Muscle of leg (tissue), 3 donors: ENCODE measurements at regions not wholly inside any gene's neighbourhood (a gene's known extent, or its start where the extent isn't known, plus 50 kb on each side); places are given as distances from the start of the nearest gene placed in this dataset.

Experiments
- DNase-seq: peaks from one replicate; pipeline ENCODE4 v3.0.0; 2013
- H3K27ac ChIP-seq: one replicate; pipeline ENCODE4 v1.5.1; 2013; ENCODE audit warnings: mild to moderate bottlenecking, low read length, control low read depth
- H3K27me3 ChIP-seq: one replicate; pipeline ENCODE4 v1.6.1; 2013; ENCODE audit warnings: low read length; ENCODE audit not compliant: control insufficient read depth, insufficient read depth
- H3K36me3 ChIP-seq: one replicate; pipeline ENCODE4 v1.6.1; 2013; ENCODE audit warnings: low read length; ENCODE audit not compliant: control insufficient read depth, insufficient read depth
- H3K4me1 ChIP-seq: one replicate; pipeline ENCODE4 v1.6.1; 2013; ENCODE audit warnings: low read length; ENCODE audit not compliant: control insufficient read depth, insufficient read depth
- H3K4me3 ChIP-seq: one replicate; pipeline ENCODE4 v1.5.1; 2013; ENCODE audit warnings: low read length, control low read depth
- H3K9me3 ChIP-seq: replicated peaks from 2 replicates; pipeline ENCODE4 v1.6.1; 2013; ENCODE audit warnings: low read depth, low read length; ENCODE audit not compliant: control insufficient read depth
- WGBS: methylation state at CpG from one replicate; pipeline ENCODE4 v1.1.5; 2013; ENCODE audit warnings: missing lambda C conversion rate; ENCODE audit not compliant: insufficient coverage; 5-methylcytosine and 5-hydroxymethylcytosine counted together

DNA sequence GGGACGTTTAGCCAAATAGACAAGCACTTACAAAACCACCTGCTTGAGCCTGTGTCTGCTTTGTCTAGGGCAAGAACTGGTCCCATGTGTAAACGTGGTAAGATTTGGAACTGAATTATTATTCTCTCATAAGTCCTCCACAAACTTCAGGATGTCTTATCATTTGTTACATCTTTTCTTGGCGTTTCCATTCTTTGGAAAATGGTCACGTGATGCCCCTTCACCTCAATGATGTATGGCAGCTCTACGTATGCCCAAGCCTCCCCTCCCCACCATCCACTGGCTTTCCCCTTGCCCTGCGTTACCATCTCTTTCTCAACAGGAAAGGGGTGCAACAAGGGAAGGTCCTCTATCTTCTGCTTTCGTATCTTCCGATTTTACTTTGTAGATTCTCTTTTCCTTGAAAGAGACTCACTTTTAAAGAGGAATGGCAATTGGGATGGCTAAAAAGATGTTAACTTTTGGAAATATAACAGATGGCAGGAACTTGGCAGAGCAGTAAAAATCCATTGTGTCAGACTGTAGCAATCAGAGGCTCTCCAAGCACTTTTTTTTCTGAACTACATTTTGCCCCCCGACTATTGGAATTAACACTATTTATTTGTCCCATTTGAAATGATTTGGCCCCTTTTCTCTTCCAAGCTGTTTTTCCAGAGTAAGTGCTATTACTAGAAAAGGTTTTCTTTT is 117.6 kb downstream of the FAT3 start:
- H3K27ac ChIP-seq = no peak overlapping the region
- H3K36me3 ChIP-seq = no peaks in the 10 kb centered on the region
- H3K4me3 ChIP-seq = no peak overlapping the region
- no peaks in the 10 kb centered on the region for H3K4me1 ChIP-seq
- no peaks in the 10 kb centered on the region for H3K9me3 ChIP-seq
- WGBS = 85% methylated on average over 4 of the region's 9 CpGs
- DNase-seq = no peak
- H3K27me3 ChIP-seq = no peaks in the 10 kb centered on the region

DNA sequence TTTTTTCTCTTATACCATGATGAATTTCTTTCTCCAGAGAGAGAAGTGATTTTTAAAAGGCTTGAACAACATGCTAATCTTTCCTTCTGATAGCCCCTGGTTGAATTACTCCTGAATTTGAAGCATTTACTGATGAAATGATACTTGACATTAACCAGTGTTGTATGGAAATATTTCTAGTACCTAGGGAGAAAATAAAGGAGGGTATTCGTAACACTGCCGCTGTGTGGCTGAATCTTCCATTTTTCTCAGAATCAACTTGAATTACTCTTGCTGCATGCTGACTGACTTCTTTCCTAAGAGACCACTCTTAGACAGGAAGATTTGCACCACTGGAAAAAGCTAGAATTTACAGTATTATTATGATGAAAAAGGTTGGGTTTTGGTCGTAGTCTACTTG is 118.3 kb downstream of the FAT3 start:
- Histone ChIP-seq H3K9me3 (no peaks in the 10 kb centered on the region), H3K4me1 (no peaks in the 10 kb centered on the region), H3K27ac (no peak overlapping the region), H3K4me3 (no peak overlapping the region), H3K27me3 (no peaks in the 10 kb centered on the region), H3K36me3 (no peaks in the 10 kb centered on the region)
- no CpG with 5 or more reads among the region's 3 CpGs for WGBS
- peak; percentile 22 for DNase-seq

DNA sequence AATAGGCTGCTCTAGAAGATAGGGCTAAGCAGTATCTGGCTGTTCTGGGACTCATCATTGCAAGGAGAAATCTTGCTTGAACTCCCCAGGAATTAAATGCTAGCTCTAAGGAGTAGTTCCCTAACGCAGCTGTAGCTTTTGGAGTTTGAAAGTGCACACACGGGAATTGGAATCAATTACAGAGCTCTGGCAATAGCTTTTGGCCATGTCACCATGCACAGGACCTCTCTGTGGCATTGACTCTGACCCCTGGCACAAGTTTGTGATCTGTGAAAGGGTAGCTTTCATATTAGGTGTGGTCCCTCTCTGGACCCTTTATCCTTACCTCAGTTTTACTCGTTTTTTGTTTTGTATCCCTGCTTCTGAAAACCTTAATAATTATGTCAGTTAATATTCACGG is 121.6 kb downstream of the FAT3 start:
- DNase-seq = no peak
- no peaks in the 10 kb centered on the region for H3K4me1 ChIP-seq
- 46% methylated on average over 2 of the region's 4 CpGs for WGBS
- H3K4me3 ChIP-seq = no peak overlapping the region
- H3K36me3 ChIP-seq = no peaks in the 10 kb centered on the region
- no peaks in the 10 kb centered on the region for H3K27me3 ChIP-seq
- H3K9me3 ChIP-seq = no peaks in the 10 kb centered on the region
- H3K27ac ChIP-seq = no peak overlapping the region

DNA sequence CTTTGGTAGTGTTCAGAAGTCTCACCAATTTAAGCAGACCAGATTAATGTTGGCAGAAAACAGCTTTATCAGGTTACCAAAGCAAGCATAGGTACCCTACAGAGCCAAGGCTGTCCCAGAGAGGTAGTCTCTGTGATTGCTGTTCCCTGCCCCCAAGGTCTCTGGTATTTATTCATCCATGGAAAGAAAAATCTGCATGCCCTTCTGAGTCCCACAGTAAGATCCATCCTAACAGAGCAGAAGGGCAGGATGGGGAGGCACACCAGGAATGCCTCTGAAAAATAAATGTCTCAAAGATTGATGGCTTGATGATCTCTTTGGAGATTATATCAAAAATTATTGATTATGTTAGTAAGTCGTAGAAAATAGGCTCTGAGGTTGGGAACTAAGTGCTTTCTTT is 122.8 kb downstream of the FAT3 start:
- no peaks in the 10 kb centered on the region for H3K9me3 ChIP-seq
- H3K27me3 ChIP-seq = no peaks in the 10 kb centered on the region
- no peak overlapping the region for H3K27ac ChIP-seq
- WGBS = no CpG with 5 or more reads among the region's 1 CpG
- H3K4me1 ChIP-seq = no peaks in the 10 kb centered on the region
- no peak for DNase-seq
- no peak overlapping the region for H3K4me3 ChIP-seq
- no peaks in the 10 kb centered on the region for H3K36me3 ChIP-seq

DNA sequence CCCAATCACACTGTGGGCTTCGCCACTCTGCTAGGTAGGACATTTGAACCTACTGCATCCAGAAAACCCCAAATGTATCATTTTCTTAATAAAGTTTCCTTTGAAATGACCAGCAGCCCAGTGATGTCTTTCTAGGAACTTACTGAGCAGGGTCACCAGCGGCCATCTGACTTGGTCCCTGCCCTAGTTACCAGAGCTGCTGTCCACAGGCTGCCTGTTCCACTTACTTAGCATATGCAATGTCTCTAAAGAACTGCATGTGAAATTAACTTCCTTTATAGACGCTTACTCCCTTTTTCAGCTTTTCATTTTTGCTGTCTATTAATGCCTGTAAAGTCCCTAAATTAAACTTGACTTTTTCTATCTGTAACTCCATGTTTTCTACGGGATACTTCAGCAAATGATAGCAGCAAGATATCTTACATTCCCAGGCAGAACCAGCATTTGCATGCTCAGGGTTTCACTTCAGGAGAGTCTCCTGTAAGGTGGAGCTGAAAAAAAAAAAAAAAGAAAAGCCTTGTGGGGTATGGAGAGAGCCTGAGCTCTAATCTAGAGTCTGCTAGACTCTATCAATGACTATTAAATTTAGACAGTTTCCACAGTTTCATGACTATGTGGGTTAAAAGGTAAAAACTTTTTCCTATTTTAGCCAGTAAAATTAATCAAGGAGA is 125.0 kb downstream of the FAT3 start:
- WGBS = 83% methylated on average over 1 of the region's 4 CpGs
- H3K27me3 ChIP-seq = no peaks in the 10 kb centered on the region
- no peaks in the 10 kb centered on the region for H3K4me1 ChIP-seq
- no peak for DNase-seq
- no peak overlapping the region for H3K4me3 ChIP-seq
- no peaks in the 10 kb centered on the region for H3K9me3 ChIP-seq
- H3K36me3 ChIP-seq = no peaks in the 10 kb centered on the region
- H3K27ac ChIP-seq = no peak overlapping the region

DNA sequence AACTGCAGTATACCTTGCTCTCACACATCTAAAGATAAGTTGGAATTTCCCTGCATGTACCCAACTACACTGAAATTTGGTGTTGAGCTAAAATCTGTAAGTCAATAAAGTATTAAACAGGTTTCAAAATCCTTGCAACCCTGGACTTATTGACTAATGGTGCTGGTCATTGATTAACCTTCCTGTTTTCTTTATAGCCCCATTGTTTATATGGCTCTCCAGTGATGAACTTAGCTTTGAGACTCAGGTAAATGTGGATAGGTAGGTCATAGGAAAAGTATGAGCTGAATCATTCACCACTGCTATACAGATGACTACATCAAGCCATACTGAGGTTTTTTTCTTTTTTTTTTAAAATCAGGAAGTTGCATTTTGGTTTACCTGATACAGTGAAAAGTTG is 132.7 kb downstream of the FAT3 start:
- Histone ChIP-seq H3K4me1 (no peaks in the 10 kb centered on the region), H3K4me3 (no peak overlapping the region), H3K27ac (no peak overlapping the region), H3K36me3 (no peaks in the 10 kb centered on the region), H3K9me3 (no peaks in the 10 kb centered on the region), H3K27me3 (no peaks in the 10 kb centered on the region)
- DNase-seq = no peak

DNA sequence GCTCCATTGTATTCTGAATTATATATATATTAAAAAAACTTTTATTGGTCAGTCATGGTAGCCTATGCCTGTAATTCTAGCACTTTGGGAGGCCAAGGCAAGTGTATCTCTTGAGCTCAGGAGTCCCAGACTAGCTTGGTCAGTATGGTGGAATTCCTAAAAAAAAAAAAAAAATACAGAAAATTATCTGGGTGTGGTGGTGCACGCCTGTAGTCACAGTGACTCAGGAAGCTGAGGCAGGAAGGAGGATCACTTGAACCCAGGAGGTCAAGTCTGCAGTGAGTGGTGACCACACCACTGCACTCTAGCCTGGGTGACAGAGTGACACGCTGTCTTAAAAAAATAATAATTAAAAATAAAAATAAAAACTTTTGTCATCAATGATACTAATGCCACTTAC is 133.2 kb downstream of the FAT3 start:
- no peak overlapping the region for H3K27ac ChIP-seq
- no peak for DNase-seq
- no peaks in the 10 kb centered on the region for H3K27me3 ChIP-seq
- no CpG with 5 or more reads among the region's 2 CpGs for WGBS
- no peaks in the 10 kb centered on the region for H3K9me3 ChIP-seq
- H3K36me3 ChIP-seq = no peaks in the 10 kb centered on the region
- no peaks in the 10 kb centered on the region for H3K4me1 ChIP-seq
- no peak overlapping the region for H3K4me3 ChIP-seq

DNA sequence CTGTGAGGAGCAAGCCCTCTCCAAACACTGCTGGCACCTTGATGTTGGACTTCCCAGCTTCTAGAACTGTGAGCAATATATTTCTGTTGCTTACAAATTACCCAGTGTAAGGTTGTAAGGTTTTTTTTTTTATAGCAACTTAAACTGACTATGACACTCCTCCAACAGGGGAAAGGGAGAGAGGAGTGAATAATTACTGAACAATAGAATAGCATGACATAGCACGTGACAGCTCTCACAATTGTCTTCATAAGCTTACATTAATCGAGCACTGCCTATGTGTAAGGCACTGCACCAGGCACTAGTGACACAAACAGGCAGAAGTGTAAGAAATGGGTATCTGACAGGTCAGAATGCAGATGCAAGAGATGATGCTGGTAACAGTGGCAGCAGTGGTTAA is 136.9 kb downstream of the FAT3 start:
- no peaks in the 10 kb centered on the region for H3K36me3 ChIP-seq
- no peaks in the 10 kb centered on the region for H3K4me1 ChIP-seq
- no peak for DNase-seq
- 100% methylated on average over 1 of the region's 2 CpGs for WGBS
- no peak overlapping the region for H3K4me3 ChIP-seq
- no peaks in the 10 kb centered on the region for H3K9me3 ChIP-seq
- H3K27ac ChIP-seq = no peak overlapping the region
- no peaks in the 10 kb centered on the region for H3K27me3 ChIP-seq

DNA sequence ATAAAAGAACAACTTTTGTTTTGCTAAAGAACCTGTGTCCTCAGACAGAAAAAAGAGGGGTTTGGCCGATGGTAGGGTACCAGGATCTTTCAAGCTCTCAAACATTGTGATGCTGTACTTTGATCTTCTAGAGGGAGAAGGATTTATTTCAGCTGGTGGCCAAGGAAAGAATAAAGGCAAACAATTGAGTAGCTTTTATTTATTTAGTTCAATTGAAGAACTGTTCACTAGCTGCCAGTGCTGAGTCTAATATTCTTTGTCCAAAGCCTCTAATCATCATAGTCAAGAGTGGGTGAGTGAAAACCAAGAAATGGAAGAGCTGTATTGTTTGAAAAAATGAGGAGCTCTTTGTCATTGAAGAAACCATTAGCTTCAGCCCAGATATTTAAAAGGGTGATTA is 138.4 kb downstream of the FAT3 start:
- no peaks in the 10 kb centered on the region for H3K36me3 ChIP-seq
- H3K9me3 ChIP-seq = no peaks in the 10 kb centered on the region
- H3K4me1 ChIP-seq = no peaks in the 10 kb centered on the region
- no peak overlapping the region for H3K27ac ChIP-seq
- DNase-seq = no peak
- no peaks in the 10 kb centered on the region for H3K27me3 ChIP-seq
- no peak overlapping the region for H3K4me3 ChIP-seq
- WGBS = no CpG with 5 or more reads among the region's 1 CpG

DNA sequence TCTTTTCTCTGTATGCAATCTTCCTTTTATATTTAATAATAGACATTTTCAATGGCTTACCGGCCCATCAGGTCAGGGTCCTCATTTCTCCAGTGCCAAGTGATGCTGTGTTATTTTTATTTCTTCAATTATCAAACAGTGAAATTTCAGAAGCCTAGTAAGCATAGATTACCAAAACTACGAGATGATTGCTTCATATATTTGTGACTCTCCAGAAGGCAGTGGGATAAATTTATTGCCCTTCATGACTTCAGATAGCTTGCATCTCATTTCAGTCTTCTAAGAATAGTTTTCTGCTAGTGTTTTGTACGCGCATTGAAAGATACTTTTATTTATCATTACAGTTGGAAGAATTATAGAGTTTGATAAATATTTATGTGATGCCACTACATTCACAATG is 139.6 kb downstream of the FAT3 start:
- no peak for DNase-seq
- WGBS = no CpG with 5 or more reads among the region's 4 CpGs
- Histone ChIP-seq H3K9me3 (no peaks in the 10 kb centered on the region), H3K4me1 (no peaks in the 10 kb centered on the region), H3K36me3 (no peaks in the 10 kb centered on the region), H3K27ac (no peak overlapping the region), H3K27me3 (no peaks in the 10 kb centered on the region), H3K4me3 (no peak overlapping the region)

DNA sequence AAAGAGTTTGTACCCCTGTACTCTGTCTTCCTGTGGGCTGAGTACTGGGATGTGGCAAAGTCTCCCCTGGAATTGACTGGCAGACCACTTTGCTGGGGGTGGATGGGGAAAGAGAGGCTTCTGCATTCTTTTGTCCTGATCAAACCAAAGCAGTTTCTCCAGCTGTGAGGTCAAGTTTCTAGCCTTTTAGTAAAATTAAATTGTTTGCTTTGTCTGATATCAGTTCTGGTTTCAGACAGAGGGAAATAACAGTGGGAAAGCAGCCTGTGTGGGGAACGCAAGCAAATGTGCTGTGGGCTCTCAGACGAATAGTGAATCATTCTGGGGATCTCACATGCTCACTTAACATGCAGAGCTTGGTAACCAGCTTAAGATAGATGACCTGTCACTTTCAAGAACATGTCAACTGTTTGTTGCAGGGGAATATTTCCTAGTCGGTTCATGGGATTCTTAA is 151.6 kb downstream of the FAT3 start:
- Histone ChIP-seq H3K9me3 (no peaks in the 10 kb centered on the region), H3K36me3 (no peaks in the 10 kb centered on the region), H3K27ac (no peak overlapping the region), H3K27me3 (no peaks in the 10 kb centered on the region), H3K4me1 (no peaks in the 10 kb centered on the region), H3K4me3 (no peak overlapping the region)
- 74% methylated on average over 2 of the region's 3 CpGs for WGBS
- DNase-seq = no peak
